CD4-positive, alpha-beta T cell (primary cell): ENCODE measurements at regions not wholly inside any gene's neighbourhood (a gene's known extent, or its start where the extent isn't known, plus 50 kb on each side); places are given as distances from the start of the nearest gene placed in this dataset.

Experiments
- ATAC-seq: fragments of 200-7000 bp; cut with Tn5 transposase; one replicate; pipeline ENCODE4 v1.10.0; 2022; ENCODE audit warnings: mild to moderate bottlenecking; ENCODE audit not compliant: poor library complexity
- CTCF ChIA-PET: fragments of 350-600 bp; sonication (Branson Sonifier 250); formaldehyde crosslinking; loops from one replicate; lab custom pipeline; 2021; ENCODE audit warnings: antibody characterized with exemption, inconsistent platforms; lab: Charles Lee
- POLR2A ChIA-PET: fragments of 350-600 bp; sonication (Branson Sonifier 250); formaldehyde crosslinking; loops from one replicate; lab custom pipeline; 2021; ENCODE audit warnings: antibody characterized with exemption, inconsistent platforms; lab: Charles Lee
- DNase-seq, 14 experiments: peaks; one replicate each; pipeline ENCODE4 v3.0.0-alpha.2; 2013 to 2020; ENCODE audit warnings: mixed read lengths in 2 of 14
- H3K27ac ChIP-seq, 2 donors: one replicate each; pipeline versions ENCODE4 v1.5.1 to v1.7.0; 2013; ENCODE audit warnings: low read length in 2 of 2, low read depth in 1 of 2, mild to moderate bottlenecking in 1 of 2
- H3K27me3 ChIP-seq, 2 experiments: 1 replicate in 1 of 2; 2 replicates in 1 of 2; pipeline versions ENCODE4 v1.6.1 to v1.7.0; 2013; ENCODE audit warnings: low read length in 2 of 2, control low read depth in 1 of 2, mild to moderate bottlenecking in 1 of 2, moderate library complexity in 1 of 2; ENCODE audit not compliant: insufficient read depth in 2 of 2, control insufficient read depth in 1 of 2
- H3K36me3 ChIP-seq: one replicate; pipeline ENCODE4 v1.6.1; 2013; ENCODE audit warnings: low read length, control low read depth; ENCODE audit not compliant: insufficient read depth
- H3K4me1 ChIP-seq: one replicate; pipeline ENCODE4 v1.6.1; 2013; ENCODE audit warnings: low read length, control low read depth; ENCODE audit not compliant: insufficient read depth
- H3K4me3 ChIP-seq: one replicate; pipeline ENCODE4 v1.5.1; 2013; ENCODE audit warnings: mild to moderate bottlenecking, low read length, moderate library complexity
- H3K9me3 ChIP-seq, 2 experiments: 1 replicate in 1 of 2; 2 replicates in 1 of 2; pipeline versions ENCODE4 v1.6.1 to v1.7.0; 2013; ENCODE audit warnings: low read length in 2 of 2, mild to moderate bottlenecking in 2 of 2, control low read depth in 1 of 2, moderate library complexity in 1 of 2; ENCODE audit not compliant: control insufficient read depth in 1 of 2, insufficient read depth in 1 of 2
- H3K27ac Mint-ChIP-seq: one replicate; pipeline ENCODE4 v1.8.0; 2020; ENCODE audit warnings: mixed read lengths
- H3K27me3 Mint-ChIP-seq: one replicate; pipeline ENCODE4 v1.8.0; 2021; ENCODE audit warnings: mixed read lengths
- H3K36me3 Mint-ChIP-seq: one replicate; pipeline ENCODE4 v1.8.0; 2021; ENCODE audit warnings: low read depth, mixed read lengths
- H3K4me1 Mint-ChIP-seq: one replicate; pipeline ENCODE4 v1.8.0; 2021; ENCODE audit warnings: low read depth, mixed read lengths
- H3K4me3 Mint-ChIP-seq: one replicate; pipeline ENCODE4 v1.8.0; 2020; ENCODE audit warnings: mild to moderate bottlenecking, mixed read lengths
- H3K9me3 Mint-ChIP-seq: one replicate; pipeline ENCODE4 v1.8.0; 2020; ENCODE audit warnings: mixed read lengths
- intact Hi-C, 2 experiments: fragments of 100-400 bp; cut with DNase I in 1 of 2; cut with micrococcal nuclease in 1 of 2; formaldehyde crosslinking; loops; one replicate each; pipeline versions ENCODE4 v1.15.1 to v1.9.0; 2023 to 2025; cut with DNase I, micrococcal nuclease
- TF ChIP-seq, protein P1 (sequence below): fragments of 200-600 bp; IDR thresholded peaks from one replicate; pipeline ENCODE4 v1.8.0; 2022; ENCODE audit warnings: antibody characterized with exemption, mild to moderate bottlenecking

DNA sequence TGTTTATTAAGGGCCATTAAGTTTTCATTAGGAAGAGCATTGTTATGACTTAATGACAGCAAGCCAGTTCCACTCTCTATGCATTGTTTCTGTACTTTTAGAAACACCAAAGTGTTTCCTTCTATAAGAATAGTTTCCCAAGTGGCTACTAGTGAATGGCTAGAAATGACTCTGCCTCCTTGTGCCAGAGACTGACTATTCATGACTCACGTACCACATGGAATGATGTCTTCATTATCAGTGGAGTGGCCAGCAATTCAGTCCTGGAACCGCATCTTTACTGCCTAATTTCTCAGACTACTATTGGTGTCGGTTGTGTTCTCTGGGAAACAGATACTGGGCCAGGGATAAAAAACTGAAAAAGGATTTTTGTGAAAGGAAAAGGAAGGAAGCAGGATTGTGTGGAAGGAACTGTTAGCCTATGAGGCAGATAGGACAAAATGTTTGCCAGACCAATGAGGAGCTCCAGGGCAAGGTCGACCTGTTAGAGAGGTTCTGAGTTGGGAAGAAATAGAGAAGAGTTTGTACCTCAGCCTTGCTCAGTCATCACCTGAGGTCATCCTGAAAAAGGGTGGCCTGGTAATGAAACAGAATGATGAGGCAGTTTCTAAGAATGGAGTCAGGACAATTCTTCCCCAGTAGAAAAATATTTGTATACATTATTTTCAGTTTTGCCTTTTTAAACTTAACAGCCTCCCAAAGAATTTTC, 218.6 kb downstream of the SPCS3 start:
- Mint-ChIP-seq H3K4me1 (no peaks in the 10 kb centered on the region), H3K27me3 (no peaks in the 10 kb centered on the region), H3K27ac (no peak overlapping the region), H3K36me3 (no peaks in the 10 kb centered on the region), H3K9me3 (no peaks in the 10 kb centered on the region), H3K4me3 (no peak overlapping the region)
- CTCF ChIA-PET: no interaction called here
- POLR2A ChIA-PET: no interaction called here
- Histone ChIP-seq H3K27me3 (no peaks in the 10 kb centered on the region), H3K4me3 (no peak overlapping the region), H3K4me1 (no peaks in the 10 kb centered on the region), H3K36me3 (no peaks in the 10 kb centered on the region), H3K9me3 (no peaks in the 10 kb centered on the region), H3K27ac (no peak overlapping the region)
- TF ChIP-seq, protein P1, sequence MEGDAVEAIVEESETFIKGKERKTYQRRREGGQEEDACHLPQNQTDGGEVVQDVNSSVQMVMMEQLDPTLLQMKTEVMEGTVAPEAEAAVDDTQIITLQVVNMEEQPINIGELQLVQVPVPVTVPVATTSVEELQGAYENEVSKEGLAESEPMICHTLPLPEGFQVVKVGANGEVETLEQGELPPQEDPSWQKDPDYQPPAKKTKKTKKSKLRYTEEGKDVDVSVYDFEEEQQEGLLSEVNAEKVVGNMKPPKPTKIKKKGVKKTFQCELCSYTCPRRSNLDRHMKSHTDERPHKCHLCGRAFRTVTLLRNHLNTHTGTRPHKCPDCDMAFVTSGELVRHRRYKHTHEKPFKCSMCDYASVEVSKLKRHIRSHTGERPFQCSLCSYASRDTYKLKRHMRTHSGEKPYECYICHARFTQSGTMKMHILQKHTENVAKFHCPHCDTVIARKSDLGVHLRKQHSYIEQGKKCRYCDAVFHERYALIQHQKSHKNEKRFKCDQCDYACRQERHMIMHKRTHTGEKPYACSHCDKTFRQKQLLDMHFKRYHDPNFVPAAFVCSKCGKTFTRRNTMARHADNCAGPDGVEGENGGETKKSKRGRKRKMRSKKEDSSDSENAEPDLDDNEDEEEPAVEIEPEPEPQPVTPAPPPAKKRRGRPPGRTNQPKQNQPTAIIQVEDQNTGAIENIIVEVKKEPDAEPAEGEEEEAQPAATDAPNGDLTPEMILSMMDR: no peak
- no peak for DNase-seq
- intact Hi-C loops: no loop called here
- no peak for ATAC-seq

DNA sequence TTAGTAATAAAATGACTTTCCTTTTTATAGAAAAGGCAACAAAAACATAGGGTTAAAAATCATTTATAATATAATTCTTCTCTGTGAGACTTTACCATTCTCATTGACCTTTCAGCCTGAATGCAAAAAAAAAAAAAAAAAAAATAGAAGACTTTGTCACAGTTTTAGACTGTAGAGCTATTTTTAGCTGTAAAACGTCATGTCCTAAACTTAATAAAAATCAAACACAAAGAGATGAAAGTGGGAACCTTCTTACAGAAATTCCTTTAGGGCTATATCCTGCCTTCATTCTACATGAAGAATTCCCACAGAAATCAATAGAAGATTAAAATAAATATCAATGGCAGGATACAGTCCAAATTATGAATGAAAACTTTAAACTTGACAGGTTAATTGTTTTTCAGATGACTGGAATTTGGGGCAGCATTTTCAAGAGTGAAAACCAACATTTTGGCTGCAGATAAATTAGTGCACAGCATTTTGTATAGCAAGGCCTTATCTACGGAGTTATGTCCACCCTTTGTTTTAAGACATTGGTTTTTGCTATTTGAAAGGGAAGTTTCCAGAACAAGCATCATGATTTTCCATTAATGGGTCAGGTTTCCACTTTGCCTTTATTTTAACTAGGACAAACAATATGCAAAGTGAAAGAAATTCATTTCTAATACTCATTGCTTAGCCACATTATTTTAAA, 219.5 kb downstream of the SPCS3 start:
- ATAC-seq (no peak), DNase-seq (no peak)
- no peak overlapping the region for H3K27ac ChIP-seq
- POLR2A ChIA-PET: no interaction called here
- CTCF ChIA-PET: interaction anchor here (0.7 kb wide), 1 partner anchor 8 kb away, joined by 3 read pairs; no protein-coding TSS in a partner anchor
- Mint-ChIP-seq H3K27ac (no peak overlapping the region), H3K36me3 (no peaks in the 10 kb centered on the region), H3K9me3 (no peaks in the 10 kb centered on the region), H3K27me3 (no peaks in the 10 kb centered on the region), H3K4me3 (no peak overlapping the region), H3K4me1 (no peaks in the 10 kb centered on the region)
- intact Hi-C loops: no loop called here
- no peaks in the 10 kb centered on the region for H3K36me3 ChIP-seq
- H3K9me3 ChIP-seq: no peaks in the 10 kb centered on the region
- no peaks in the 10 kb centered on the region for H3K4me1 ChIP-seq
- TF ChIP-seq, protein P1: no peak
- no peaks in the 10 kb centered on the region for H3K27me3 ChIP-seq
- no peak overlapping the region for H3K4me3 ChIP-seq

DNA sequence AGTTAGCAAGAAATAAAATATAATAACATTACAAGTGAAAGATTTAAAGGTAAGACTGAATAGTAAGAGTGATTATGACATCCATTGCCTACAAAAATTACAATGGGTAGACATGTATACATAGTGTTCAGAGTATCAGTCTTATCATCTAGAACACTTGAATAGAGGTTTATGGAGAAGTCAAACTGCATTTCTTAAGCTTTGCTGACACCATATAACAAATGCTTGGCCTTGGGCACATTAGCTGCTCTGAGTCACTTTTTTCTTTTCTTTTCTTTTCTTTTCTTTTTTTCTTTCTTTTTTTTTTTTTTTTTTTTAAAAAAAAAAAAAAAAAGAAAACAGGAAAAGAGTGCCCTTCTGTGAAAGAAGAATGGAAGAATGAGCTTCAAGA, 220.0 kb downstream of the SPCS3 start:
- ATAC-seq: no peak
- CTCF ChIA-PET: interaction anchor here (0.7 kb wide), 1 partner anchor 9 kb away, joined by 3 read pairs; no protein-coding TSS in a partner anchor
- no peaks in the 10 kb centered on the region for H3K4me1 ChIP-seq
- no peaks in the 10 kb centered on the region for H3K9me3 Mint-ChIP-seq
- H3K27ac Mint-ChIP-seq: no peak overlapping the region
- H3K4me3 Mint-ChIP-seq: no peak overlapping the region
- DNase-seq: no peak
- TF ChIP-seq, protein P1: no peak
- no peak overlapping the region for H3K27ac ChIP-seq
- no peaks in the 10 kb centered on the region for H3K9me3 ChIP-seq
- no peaks in the 10 kb centered on the region for H3K4me1 Mint-ChIP-seq
- POLR2A ChIA-PET: no interaction called here
- no peaks in the 10 kb centered on the region for H3K36me3 ChIP-seq
- H3K27me3 ChIP-seq: no peaks in the 10 kb centered on the region
- H3K36me3 Mint-ChIP-seq: no peaks in the 10 kb centered on the region
- H3K4me3 ChIP-seq: no peak overlapping the region
- no peaks in the 10 kb centered on the region for H3K27me3 Mint-ChIP-seq
- intact Hi-C loops: no loop called here
